Colonic mucosa (tissue), 4 donors: ENCODE measurements at regions not wholly inside any gene's neighbourhood (a gene's known extent, or its start where the extent isn't known, plus 50 kb on each side); places are given as distances from the start of the nearest gene placed in this dataset.

Source experiments
- DNase-seq: peaks from one replicate; pipeline ENCODE4 v3.0.0-alpha.2; 2020
- H3K27ac ChIP-seq: fragments of 200-600 bp; one replicate; pipeline ENCODE4 v1.8.0; 2021
- H3K27me3 ChIP-seq: fragments of 200-600 bp; one replicate; pipeline ENCODE4 v1.8.0; 2021
- H3K36me3 ChIP-seq: fragments of 200-600 bp; one replicate; pipeline ENCODE4 v1.8.0; 2021
- H3K4me1 ChIP-seq: fragments of 200-600 bp; one replicate; pipeline ENCODE4 v1.8.0; 2021; ENCODE audit warnings: mild to moderate bottlenecking
- H3K4me3 ChIP-seq: fragments of 200-600 bp; one replicate; pipeline ENCODE4 v1.8.0; 2021
- H3K9ac ChIP-seq, 2 donors: one replicate each; pipeline ENCODE4 v1.7.0; 2013; ENCODE audit warnings: control low read depth in 2 of 2, low read depth in 2 of 2, low read length in 2 of 2
- H3K9me3 ChIP-seq: fragments of 200-600 bp; one replicate; pipeline ENCODE4 v1.8.0; 2021
- intact Hi-C: fragments of 100-400 bp; cut with DNase I; formaldehyde crosslinking; loops from one replicate; pipeline ENCODE4 v1.14.1; 2022
- TF ChIP-seq, protein P1 (sequence below): fragments of 200-600 bp; IDR thresholded peaks from one replicate; pipeline ENCODE4 v1.8.0; 2022; ENCODE audit warnings: antibody characterized with exemption, mild to moderate bottlenecking
- donor health status: healthy.
- donor health status: DM: no; HTN: no; CAD: no.
- donor health status: DM: no; HTN: no; CAD: no.

DNA sequence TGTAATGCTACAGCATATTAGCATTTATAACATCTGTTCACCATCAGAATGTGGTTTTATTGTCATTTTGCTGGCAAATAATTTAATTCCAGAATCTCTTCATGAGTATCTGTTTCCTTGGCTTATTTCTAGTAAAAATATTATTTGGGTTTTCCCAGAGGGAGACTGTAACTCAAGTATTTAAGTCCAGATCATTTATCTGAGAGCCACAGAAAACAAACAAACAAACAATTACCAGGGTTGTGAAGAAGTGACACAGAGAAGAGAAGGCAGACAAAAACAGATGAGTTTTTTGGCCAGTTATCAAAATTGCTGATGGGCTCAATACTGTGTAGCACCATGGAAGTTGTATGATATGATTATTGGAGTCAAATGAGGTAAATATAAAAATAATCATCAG, 515.1 kb downstream of the TECRL start:
- no peak overlapping the region for H3K4me3 ChIP-seq
- H3K4me1 ChIP-seq = no peaks in the 10 kb centered on the region
- H3K36me3 ChIP-seq = no peaks in the 10 kb centered on the region
- no peak overlapping the region for H3K27ac ChIP-seq
- H3K9me3 ChIP-seq = no peaks in the 10 kb centered on the region
- TF ChIP-seq, protein P1, sequence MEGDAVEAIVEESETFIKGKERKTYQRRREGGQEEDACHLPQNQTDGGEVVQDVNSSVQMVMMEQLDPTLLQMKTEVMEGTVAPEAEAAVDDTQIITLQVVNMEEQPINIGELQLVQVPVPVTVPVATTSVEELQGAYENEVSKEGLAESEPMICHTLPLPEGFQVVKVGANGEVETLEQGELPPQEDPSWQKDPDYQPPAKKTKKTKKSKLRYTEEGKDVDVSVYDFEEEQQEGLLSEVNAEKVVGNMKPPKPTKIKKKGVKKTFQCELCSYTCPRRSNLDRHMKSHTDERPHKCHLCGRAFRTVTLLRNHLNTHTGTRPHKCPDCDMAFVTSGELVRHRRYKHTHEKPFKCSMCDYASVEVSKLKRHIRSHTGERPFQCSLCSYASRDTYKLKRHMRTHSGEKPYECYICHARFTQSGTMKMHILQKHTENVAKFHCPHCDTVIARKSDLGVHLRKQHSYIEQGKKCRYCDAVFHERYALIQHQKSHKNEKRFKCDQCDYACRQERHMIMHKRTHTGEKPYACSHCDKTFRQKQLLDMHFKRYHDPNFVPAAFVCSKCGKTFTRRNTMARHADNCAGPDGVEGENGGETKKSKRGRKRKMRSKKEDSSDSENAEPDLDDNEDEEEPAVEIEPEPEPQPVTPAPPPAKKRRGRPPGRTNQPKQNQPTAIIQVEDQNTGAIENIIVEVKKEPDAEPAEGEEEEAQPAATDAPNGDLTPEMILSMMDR = no peak
- no peak overlapping the region for H3K9ac ChIP-seq
- intact Hi-C loops = no loop called here
- no peak for DNase-seq
- no peaks in the 10 kb centered on the region for H3K27me3 ChIP-seq

DNA sequence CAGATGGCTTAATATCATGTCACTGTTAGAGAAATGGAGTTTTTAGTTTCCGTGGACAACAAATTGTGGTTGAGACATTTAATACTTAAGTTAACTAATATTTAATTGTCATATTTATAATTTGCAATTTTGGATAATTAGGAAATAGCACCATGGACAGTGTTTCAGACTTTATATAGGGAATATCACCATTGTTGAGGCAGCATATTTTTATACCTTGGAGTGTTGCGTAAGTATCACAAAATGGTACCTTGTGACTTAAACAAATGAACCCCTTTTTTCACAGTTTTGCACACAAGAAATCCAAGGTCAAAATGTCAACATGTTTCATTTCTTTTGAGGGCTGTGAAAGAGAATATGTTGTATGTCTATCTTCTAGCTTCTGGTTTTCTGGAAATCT, 539.9 kb downstream of the TECRL start:
- Histone ChIP-seq H3K36me3 (no peaks in the 10 kb centered on the region), H3K27me3 (no peaks in the 10 kb centered on the region), H3K9me3 (no peaks in the 10 kb centered on the region), H3K27ac (no peak overlapping the region), H3K4me3 (no peak overlapping the region), H3K9ac (no peak overlapping the region), H3K4me1 (no peaks in the 10 kb centered on the region)
- intact Hi-C loops = no loop called here
- TF ChIP-seq, protein P1 = no peak
- no peak for DNase-seq

DNA sequence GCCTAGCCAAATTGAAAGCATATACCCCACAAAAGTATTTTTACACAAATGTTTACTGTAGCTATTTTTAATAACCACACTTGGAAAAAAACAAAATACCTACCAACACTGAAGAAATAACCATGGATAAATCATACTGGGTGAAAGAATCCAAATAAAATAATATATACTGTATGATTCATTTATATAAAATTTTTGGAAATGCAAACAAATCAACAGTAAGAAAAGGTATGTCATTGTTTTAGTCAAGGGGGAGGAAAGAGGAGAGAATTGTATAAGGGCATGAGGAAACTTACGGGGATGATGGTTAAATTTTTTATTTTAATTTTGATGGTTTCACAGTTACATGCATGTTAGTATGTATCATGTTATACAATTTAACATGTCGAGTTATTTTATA, 557.8 kb downstream of the TECRL start:
- no peak overlapping the region for H3K9ac ChIP-seq
- no peaks in the 10 kb centered on the region for H3K9me3 ChIP-seq
- H3K27ac ChIP-seq = no peak overlapping the region
- H3K4me3 ChIP-seq = no peak overlapping the region
- no peaks in the 10 kb centered on the region for H3K4me1 ChIP-seq
- TF ChIP-seq, protein P1 = no peak
- DNase-seq = no peak
- no peaks in the 10 kb centered on the region for H3K36me3 ChIP-seq
- H3K27me3 ChIP-seq = no peaks in the 10 kb centered on the region
- intact Hi-C loops = no loop called here

DNA sequence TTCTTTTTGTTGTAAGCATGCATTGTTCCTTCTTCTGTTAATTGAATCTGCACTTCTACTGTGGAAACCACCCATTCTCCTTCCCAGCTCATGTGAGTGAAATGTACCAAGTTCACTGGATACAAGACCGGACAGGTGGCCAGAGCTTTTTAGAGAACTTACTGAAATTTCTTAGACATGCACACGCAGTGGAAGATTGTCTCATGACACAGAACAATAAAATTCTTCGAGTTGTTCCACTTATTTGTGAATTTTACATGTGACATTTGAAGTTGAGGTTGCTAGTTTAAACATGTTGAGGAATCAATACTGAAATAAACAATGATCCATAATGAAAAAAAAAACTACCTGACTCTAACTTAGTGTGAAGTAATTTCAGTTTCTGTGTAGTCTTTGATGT, 568.0 kb downstream of the TECRL start:
- Histone ChIP-seq H3K27ac (no peak overlapping the region), H3K4me3 (no peak overlapping the region), H3K27me3 (no peaks in the 10 kb centered on the region), H3K9me3 (no peaks in the 10 kb centered on the region), H3K4me1 (no peaks in the 10 kb centered on the region), H3K36me3 (no peaks in the 10 kb centered on the region), H3K9ac (no peak overlapping the region)
- intact Hi-C loops = no loop called here
- TF ChIP-seq, protein P1 = no peak
- no peak for DNase-seq

DNA sequence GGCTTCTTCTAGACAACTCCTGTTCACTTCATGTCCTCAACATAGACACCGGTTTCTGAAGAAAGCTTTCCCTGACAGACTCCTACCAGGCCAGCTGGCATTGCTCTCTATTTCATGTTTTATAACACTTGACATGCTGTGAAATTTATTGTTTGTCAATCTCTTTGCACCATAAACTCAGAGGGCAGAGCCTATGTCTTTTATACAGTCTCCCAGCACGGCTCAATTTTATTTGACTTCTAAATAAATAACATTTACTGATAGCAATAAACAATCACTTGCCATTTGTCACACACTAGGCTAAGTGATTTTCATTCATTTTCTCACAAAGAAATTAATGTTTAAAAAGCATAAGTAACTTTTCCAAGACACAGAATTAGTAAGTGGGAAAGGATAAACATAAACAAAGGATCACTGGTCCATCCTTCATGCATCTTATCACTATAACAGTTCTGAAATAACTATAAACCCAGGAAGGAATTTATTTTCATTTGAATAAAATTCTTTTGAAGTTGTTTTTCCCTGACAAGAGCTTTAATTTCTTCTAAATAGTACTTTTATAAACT, 577.6 kb downstream of the TECRL start:
- no peak overlapping the region for H3K4me3 ChIP-seq
- intact Hi-C loops = no loop called here
- no peak overlapping the region for H3K27ac ChIP-seq
- no peak for DNase-seq
- H3K9me3 ChIP-seq = no peaks in the 10 kb centered on the region
- H3K36me3 ChIP-seq = no peaks in the 10 kb centered on the region
- H3K9ac ChIP-seq = no peak overlapping the region
- H3K27me3 ChIP-seq = no peaks in the 10 kb centered on the region
- H3K4me1 ChIP-seq = no peaks in the 10 kb centered on the region
- TF ChIP-seq, protein P1 = no peak
